SIG-M5 treated with dmso at 0.1 percent for 504 hours (cell line): ENCODE measurements at regions not wholly inside any gene's neighbourhood (a gene's known extent, or its start where the extent isn't known, plus 50 kb on each side); places are given as distances from the start of the nearest gene placed in this dataset.

Source experiments
- DNase-seq: peaks from one replicate; lab custom pipeline; 2025; ENCODE audit not compliant: unreplicated experiment; lab: John Stamatoyannopoulos, UW

DNA sequence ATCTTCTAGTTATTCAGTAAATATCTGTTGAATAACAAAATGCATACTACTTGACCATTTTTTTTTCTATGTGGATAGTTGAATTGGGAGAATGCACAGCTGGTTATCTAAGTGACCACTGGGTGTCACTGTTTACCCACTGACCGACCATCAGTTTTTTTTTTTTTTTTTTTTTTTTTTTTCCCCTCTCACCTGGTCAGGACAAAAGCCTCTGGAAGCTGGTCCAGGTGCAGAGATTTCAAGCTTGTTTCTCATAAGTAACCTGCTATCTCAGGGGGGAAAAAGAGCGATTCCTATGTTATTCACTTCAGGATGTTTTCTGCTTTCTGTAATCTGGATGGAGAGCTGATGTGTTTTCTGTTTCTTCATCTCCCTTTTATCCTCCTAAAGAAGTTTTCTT, 256.0 kb downstream of the DCDC2C start:
- DNase-seq: peak; percentile 7

DNA sequence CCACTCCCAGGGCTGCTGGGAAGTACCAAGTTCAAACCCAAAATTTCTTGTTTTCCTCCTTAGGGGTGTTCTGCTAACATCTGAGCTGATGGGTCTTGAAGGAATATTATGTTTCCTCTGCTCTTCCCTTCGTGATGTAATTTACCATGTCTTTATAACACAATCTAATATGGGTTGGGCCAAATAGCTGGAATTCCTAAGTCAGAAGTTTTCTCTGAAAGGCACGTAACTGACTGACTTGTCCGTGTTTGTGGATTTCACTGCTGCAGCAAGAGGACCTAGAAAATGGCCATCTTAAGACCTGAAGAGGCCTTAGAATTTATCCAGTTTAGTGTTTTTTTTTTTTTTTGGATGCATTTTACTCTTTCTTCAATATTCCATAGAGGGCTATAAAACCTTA, 256.7 kb downstream of the DCDC2C start:
- DNase-seq: no peak

DNA sequence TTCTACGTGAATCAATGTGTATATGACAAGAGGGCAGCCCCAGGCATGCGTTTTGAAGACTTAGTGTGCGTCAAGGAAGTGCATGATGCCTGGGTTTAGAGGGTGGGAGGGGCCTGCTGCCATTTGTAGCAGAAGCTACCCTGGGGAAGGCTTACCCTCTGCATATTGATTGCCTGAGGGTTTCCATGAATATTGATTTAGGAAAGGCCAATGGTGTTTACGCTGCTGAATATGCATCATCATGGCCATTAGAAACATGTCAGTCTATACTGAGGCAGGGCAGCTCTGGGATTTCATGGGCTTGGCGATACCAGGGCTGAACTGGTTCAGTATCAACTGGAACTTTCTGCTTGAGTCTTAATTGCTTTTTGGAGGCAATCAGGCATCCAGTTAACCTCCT, 259.3 kb downstream of the DCDC2C start:
- no peak for DNase-seq

DNA sequence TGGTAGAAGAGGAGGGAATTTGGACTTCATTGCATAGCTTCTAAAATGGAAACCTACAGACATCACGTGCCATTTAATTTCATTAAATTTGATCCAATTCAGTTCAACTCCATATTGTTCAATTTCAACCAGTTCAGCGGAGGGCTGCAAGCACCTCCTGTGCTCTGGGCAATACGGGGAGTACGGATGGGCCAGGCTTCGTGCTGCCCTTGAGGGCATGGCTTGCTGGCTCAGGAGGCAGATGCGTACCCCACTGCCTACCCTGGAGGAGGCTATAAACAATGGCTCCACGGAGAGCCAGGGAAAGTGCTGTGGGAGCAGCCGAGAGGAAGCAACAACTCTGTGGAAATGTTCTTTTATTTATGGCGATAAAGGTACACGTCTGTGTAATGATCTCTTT, 261.8 kb downstream of the DCDC2C start:
- no peak for DNase-seq

DNA sequence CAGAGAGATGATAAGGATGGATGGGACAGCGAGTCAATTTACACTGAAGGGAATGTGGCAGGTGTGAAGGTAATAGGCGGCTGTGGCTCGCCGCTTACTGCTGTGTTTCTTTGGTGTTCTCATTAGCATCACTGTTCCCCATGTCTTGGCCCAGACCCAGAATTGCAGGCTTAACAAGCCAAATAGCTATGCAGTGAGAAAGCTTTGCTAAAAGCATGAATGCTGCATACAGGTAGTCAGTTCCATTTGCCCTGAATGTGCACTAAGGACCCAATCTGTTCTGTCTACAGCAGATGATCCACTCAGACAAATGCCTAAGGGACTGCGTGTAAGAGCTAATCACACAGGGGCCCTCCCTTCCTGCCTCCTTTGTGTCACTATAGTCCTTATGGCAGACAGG, 262.6 kb downstream of the DCDC2C start:
- DNase-seq: no peak

- no peak for DNase-seq
Observed at GRCh38 chr2:3966470-3966869, 263.1 kb downstream of the DCDC2C start.

DNA sequence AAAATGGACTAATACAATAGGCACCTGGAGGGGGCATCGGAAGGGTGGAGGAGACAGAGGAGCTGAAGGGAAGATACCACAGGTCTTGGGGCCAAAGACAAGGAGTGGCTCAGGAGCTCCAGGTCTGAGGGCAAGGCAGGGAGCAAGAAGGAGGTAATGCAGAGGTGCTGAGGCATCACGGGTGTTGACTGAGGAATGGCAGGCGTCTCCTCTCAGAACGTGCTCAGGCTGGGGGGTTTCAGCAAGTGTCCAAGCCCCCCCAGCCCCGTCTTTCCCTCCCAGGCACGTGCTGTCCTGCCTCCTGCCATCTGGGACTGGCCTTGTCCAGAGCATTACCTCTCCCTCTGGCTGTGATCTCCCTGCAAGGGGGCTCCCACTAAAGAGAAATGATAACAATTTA, 265.4 kb downstream of the DCDC2C start:
- no peak for DNase-seq

- DNase-seq: no peak
Observed at GRCh38 chr2:3970791-3971651, 267.6 kb downstream of the DCDC2C start.

DNA sequence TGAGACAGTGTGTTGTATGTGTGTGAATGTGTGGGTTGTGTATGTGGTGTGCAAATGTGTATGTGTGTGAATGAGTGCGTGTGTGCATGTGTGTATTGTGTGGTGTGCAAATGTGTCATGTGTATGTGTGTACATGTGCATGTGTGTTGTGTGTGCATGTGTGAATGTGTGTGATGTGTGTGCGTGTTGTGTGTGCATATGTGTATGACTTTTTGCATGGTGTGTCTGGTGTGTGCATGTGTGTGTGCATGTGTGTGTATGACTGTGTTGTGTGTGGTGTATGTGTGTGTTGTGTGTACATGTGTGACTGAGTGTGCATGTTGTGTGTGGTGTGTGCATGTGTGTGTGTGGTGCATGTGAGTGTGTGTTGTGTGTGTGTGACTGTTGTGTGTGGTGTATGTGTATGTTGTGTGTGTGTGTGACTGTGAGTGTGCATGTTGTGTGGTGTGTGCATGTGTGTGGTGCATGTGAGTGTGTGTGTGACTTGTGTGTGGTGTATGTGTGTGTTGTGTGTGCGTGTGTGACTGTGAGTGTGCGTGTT, 268.3 kb downstream of the DCDC2C start:
- DNase-seq: no peak

DNA sequence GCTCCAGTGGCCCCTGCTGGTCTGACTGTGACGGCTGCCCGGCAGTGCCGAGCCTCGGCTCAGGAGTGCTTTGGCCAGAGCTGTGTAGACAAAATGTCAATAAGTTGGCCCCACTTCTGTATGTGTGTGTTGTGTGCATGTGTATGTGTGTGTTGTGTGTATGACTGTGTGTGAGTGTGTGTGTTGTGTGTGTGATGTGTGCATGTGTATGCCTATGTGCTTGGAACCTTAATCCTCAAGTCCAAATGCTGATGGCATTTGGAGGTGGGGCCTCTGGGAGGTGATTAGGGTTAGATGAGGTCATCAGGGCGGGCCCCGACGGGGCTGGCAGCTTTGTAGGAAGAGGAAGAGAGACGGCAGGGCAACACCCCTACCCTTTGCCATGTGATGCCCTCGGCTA, 269.0 kb downstream of the DCDC2C start:
- no peak for DNase-seq

GRCh38 chr2:3974765-3975164, 271.4 kb downstream of the DCDC2C start:
- DNase-seq: no peak

- no peak for DNase-seq
Observed at GRCh38 chr2:3981446-3981987, 278.1 kb downstream of the DCDC2C start.

DNA sequence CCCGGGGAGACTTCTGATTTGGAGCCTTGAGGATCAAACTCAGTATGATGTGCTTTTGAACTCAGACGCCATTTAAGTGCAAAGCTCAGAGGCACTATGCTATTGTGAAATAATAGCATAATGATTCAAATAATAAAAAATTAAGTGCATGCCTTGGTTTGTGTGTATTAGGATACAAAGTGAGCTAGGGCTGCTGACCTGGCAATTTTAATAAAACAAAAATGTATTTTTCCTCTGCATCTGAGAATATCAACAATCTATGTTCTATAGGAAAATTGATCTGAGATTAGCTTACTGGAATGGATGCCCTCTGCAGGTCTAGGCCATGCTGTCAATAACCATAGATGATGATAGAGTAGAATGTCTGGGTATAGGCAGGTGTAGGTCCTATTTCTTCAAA, 278.8 kb downstream of the DCDC2C start:
- DNase-seq: no peak

- DNase-seq: no peak
Observed at GRCh38 chr2:3986063-3986462, 282.7 kb downstream of the DCDC2C start.

GRCh38 chr2:3986530-3987258, 283.3 kb downstream of the DCDC2C start:
- no peak for DNase-seq

GRCh38 chr2:4002841-4003403, 299.5 kb downstream of the DCDC2C start:
- no peak for DNase-seq

DNA sequence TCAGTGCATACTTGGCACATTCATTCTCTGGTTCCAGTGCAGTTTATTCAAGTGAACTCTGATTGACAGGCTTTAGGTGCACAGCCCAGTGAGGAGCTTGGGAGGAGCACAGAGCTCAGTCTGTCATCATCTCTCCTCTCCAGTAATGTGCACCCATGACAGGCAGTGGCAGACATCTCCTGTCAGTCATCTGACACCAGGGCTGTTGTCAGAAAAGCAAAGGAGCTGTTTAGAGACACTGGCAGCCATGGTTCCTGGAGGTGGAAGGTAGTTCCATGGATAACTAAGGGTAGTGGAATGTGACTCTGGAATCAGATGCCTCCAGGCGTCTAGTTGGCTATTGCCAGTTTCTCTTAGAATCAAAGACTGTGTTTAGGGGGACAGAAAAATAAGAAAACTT, 308.8 kb downstream of the DCDC2C start:
- no peak for DNase-seq

GRCh38 chr2:4018535-4018934, 315.2 kb downstream of the DCDC2C start:
- DNase-seq: no peak

- DNase-seq: no peak
Observed at GRCh38 chr2:4020153-4020552, 316.8 kb downstream of the DCDC2C start.

DNA sequence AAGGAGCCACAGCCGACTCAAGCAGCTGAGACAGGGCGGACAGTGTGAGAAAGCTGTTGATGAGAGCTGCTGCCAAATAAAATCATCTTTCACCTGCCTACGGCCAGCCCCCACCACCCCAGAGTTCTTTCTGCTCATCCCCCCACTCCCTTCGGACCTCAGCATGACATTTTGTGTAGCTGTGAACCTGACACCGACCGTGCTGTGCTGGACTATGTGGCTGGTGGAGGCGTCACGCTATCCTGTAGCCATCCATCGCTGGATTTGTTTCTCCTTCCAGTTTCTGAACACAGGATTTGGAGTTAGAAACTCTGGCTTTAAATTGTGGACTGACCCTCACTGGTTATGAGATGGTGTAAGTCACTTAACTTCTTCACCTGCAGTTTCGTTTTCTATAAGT, 317.3 kb downstream of the DCDC2C start:
- no peak for DNase-seq

DNA sequence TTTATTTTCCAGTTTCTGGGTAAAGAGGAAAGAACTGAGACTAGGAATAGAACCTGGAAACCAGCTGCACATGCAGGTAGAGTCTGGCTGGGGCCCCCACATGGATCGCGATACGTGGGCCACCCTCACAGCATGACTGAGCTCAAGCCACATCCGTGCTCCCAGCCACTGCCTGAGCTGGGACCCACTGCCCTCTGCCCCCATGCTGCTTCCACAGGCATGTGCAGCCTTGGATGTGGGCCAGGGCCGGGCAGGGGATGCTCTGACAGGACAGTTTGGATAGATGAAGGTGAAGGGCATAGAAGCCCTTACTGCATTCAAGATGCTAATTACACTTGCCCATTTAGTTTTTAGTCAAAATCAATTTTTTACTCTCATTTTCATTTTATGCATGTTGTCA, 321.2 kb downstream of the DCDC2C start:
- DNase-seq: no peak

- no peak for DNase-seq
Observed at GRCh38 chr2:4029081-4029480, 325.7 kb downstream of the DCDC2C start.
